ENCODE measurements at regions not wholly inside any gene's neighbourhood (a gene's known extent, or its start where the extent isn't known, plus 50 kb on each side); places are given as distances from the start of the nearest gene placed in this dataset.

GRCh38 chr17:53353919-53354351 lies 468.8 kb upstream of the KIF2B start:
- H3K9me3 ChIP-seq (ENCODE audit: control insufficient read depth, insufficient read depth, low read depth, low read length) = no peaks in the 10 kb centered on the region
- no peak overlapping the region for H3K4me3 ChIP-seq (ENCODE audit: low read depth in 2 of 2, low read length in 2 of 2)
- CTCF ChIA-PET = no interaction called here
- intact Hi-C loops (cut with micrococcal nuclease; ENCODE audit: unreplicated experiment) = no loop called here
- TF ChIP-seq SIN3A (IDR thresholded peaks at IDR 0.05; ENCODE audit: borderline replicate concordance, insufficient read depth, low read depth, low read length) = no peak
- no peak for TF ChIP-seq TCF7L2 (IDR thresholded peaks at IDR 0.05; ENCODE audit: low read depth, low read length)
- no peak for TF ChIP-seq POLR2AphosphoS5 (IDR thresholded peaks at IDR 0.05; ENCODE audit: low read depth, low read length)
- no peak for TF ChIP-seq REST (IDR thresholded peaks at IDR 0.05; ENCODE audit: insufficient read depth in 1 of 2, low read depth in 2 of 2, low read length in 1 of 2)
- TF ChIP-seq, protein P1, sequence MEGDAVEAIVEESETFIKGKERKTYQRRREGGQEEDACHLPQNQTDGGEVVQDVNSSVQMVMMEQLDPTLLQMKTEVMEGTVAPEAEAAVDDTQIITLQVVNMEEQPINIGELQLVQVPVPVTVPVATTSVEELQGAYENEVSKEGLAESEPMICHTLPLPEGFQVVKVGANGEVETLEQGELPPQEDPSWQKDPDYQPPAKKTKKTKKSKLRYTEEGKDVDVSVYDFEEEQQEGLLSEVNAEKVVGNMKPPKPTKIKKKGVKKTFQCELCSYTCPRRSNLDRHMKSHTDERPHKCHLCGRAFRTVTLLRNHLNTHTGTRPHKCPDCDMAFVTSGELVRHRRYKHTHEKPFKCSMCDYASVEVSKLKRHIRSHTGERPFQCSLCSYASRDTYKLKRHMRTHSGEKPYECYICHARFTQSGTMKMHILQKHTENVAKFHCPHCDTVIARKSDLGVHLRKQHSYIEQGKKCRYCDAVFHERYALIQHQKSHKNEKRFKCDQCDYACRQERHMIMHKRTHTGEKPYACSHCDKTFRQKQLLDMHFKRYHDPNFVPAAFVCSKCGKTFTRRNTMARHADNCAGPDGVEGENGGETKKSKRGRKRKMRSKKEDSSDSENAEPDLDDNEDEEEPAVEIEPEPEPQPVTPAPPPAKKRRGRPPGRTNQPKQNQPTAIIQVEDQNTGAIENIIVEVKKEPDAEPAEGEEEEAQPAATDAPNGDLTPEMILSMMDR (IDR thresholded peaks at IDR 0.05) = no peak
- in situ Hi-C loops (cut with HindIII; ENCODE audit: low pct_unique_long_range_greater_than_20kb, low sequenced_read_pairs) = no loop called here
- H3K4me1 ChIP-seq (ENCODE audit: control insufficient read depth, insufficient read depth, low read length) = no peaks in the 10 kb centered on the region
- POLR2A ChIA-PET = no interaction called here
- ATAC-seq = no peak
- no peaks in the 10 kb centered on the region for H3K27me3 ChIP-seq (ENCODE audit: control insufficient read depth, insufficient read depth, low read length)
- H3K27ac ChIP-seq (ENCODE audit: low read length) = no peak overlapping the region
- no TSS peak for BruUV-seq (replicated peaks)
- no peaks in the 10 kb centered on the region for H3K36me3 ChIP-seq (ENCODE audit: control insufficient read depth, insufficient read depth, low read length)
- no peak for DNase-seq (ENCODE audit: low read depth, low spot score)

GRCh38 chr17:53344778-53345177 lies 477.9 kb upstream of the KIF2B start:
- no peaks in the 10 kb centered on the region for H3K4me1 ChIP-seq (ENCODE audit: control insufficient read depth, insufficient read depth, low read length)
- no peaks in the 10 kb centered on the region for H3K36me3 ChIP-seq (ENCODE audit: control insufficient read depth, insufficient read depth, low read length)
- no peaks in the 10 kb centered on the region for H3K27me3 ChIP-seq (ENCODE audit: control insufficient read depth, insufficient read depth, low read length)
- no peak overlapping the region for H3K27ac ChIP-seq (ENCODE audit: low read length)
- H3K4me3 ChIP-seq (ENCODE audit: low read depth in 2 of 2, low read length in 2 of 2) = no peak overlapping the region
- ChIA-PET CTCF (no interaction called here), POLR2A (no interaction called here)
- ATAC-seq = no peak
- no peak for DNase-seq (ENCODE audit: low read depth, low spot score)
- TF ChIP-seq REST (IDR thresholded peaks at IDR 0.05; ENCODE audit: insufficient read depth in 1 of 2, low read depth in 2 of 2, low read length in 1 of 2) (no peak), POLR2AphosphoS5 (IDR thresholded peaks at IDR 0.05; ENCODE audit: low read depth, low read length) (no peak), SIN3A (IDR thresholded peaks at IDR 0.05; ENCODE audit: borderline replicate concordance, insufficient read depth, low read depth, low read length) (no peak), TCF7L2 (IDR thresholded peaks at IDR 0.05; ENCODE audit: low read depth, low read length) (no peak)
- TF ChIP-seq, protein P1 (IDR thresholded peaks at IDR 0.05) = no peak
- BruUV-seq (replicated peaks) = no TSS peak
- in situ Hi-C loops (cut with HindIII; ENCODE audit: low pct_unique_long_range_greater_than_20kb, low sequenced_read_pairs) (no loop called here), intact Hi-C loops (cut with micrococcal nuclease; ENCODE audit: unreplicated experiment) (no loop called here)
- H3K9me3 ChIP-seq (ENCODE audit: control insufficient read depth, insufficient read depth, low read depth, low read length) = no peaks in the 10 kb centered on the region

Measured in Panc1 (cell line).